Gastrocnemius medialis (tissue), 4 donors: ENCODE measurements at regions not wholly inside any gene's neighbourhood (a gene's known extent, or its start where the extent isn't known, plus 50 kb on each side); places are given as distances from the start of the nearest gene placed in this dataset.

Experiments used
- ATAC-seq, 2 donors: fragments of 150-250 bp; one replicate each; pipeline ENCODE4 v1.9.1; 2016
- DNase-seq, 2 donors: peaks; one replicate each; pipeline ENCODE4 v3.0.0-alpha.2; 2019
- H3K27ac ChIP-seq, 4 donors: fragments of 200-600 bp; sonication (generic); 1 replicate in 1 of 4; 2 replicates in 3 of 4; pipeline ENCODE4 v1.5.1; 2016 to 2018; ENCODE audit warnings: mild to moderate bottlenecking in 2 of 4, moderate library complexity in 1 of 4
- H3K27me3 ChIP-seq, 3 donors: fragments of 200-600 bp; sonication (generic) in 2 of 3; 1 replicate in 1 of 3; 2 replicates in 2 of 3; pipeline versions ENCODE4 v1.5.1 to v1.6.0; 2016 to 2019; ENCODE audit warnings: mild to moderate bottlenecking in 1 of 3, moderate library complexity in 1 of 3
- H3K36me3 ChIP-seq, 2 donors: fragments of 200-600 bp; sonication (generic) in 1 of 2; one replicate each; pipeline ENCODE4 v1.5.1; 2017 to 2018
- H3K4me1 ChIP-seq, 2 donors: fragments of 200-600 bp; sonication (generic) in 1 of 2; one replicate each; pipeline ENCODE4 v1.5.1; 2016 to 2017; ENCODE audit warnings: mild to moderate bottlenecking in 2 of 2
- H3K4me3 ChIP-seq, 4 donors: fragments of 200-600 bp; sonication (generic) in 3 of 4; 1 replicate in 1 of 4; 2 replicates in 3 of 4; pipeline ENCODE4 v1.5.1; 2016 to 2019; ENCODE audit warnings: mild to moderate bottlenecking in 2 of 4
- H3K9me3 ChIP-seq, 3 donors: fragments of 200-600 bp; sonication (generic) in 2 of 3; 1 replicate in 1 of 3; 2 replicates in 2 of 3; pipeline ENCODE4 v1.5.1; 2016 to 2019
- POLR2A ChIP-seq, 2 donors: fragments of 450-650 bp; IDR thresholded peaks; one replicate each; pipeline ENCODE4 v1.6.1; 2017; ENCODE audit warnings: antibody characterized with exemption in 2 of 2, mild to moderate bottlenecking in 2 of 2, moderate library complexity in 2 of 2
- in situ Hi-C, 4 donors: fragments of 200-750 bp; cut with MboI; loops; one replicate each; pipeline versions ENCODE4 v1.15.0 to v1.8.0; 2017; ENCODE audit warnings: low sequenced_read_pairs in 4 of 4
- intact Hi-C: fragments of 100-400 bp; cut with DNase I; formaldehyde crosslinking; loops from one replicate; pipeline ENCODE4 v1.15.1; 2023; ENCODE audit warnings: low total_unique reads
- TF ChIP-seq, protein P1 (sequence below), 5 experiments: fragments of 450-650 bp in 3 of 5; fragments of 200-600 bp in 2 of 5; sonication (generic) in 2 of 5; IDR thresholded peaks in 4 of 5; conservative IDR thresholded peaks in 1 of 5; 1 replicate in 4 of 5; 2 replicates in 1 of 5; pipeline ENCODE4 v1.5.1; 2016 to 2019; ENCODE audit warnings: antibody characterized with exemption in 5 of 5, mild to moderate bottlenecking in 3 of 5, moderate library complexity in 3 of 5

DNA sequence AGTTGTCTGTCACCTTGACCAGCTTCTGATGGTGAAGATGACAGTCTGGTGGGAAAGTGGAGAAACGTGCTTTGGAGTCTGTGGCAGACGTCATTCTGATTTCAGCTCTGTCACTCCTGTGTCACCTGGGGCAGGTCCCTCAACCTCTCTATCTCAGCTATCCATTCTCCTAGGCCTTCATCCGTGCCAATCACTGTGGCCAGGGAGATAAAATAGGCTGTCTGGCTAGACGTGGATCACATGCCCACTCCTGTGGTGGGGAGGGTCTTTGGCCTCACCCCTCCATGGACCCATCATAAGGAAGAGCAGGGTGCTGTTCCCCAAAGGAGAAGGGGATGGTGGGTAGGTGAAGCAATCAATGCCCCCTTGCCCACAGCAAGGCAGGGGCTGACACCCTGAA, 140.3 kb downstream of the ACTL8 start:
- peaks cover 3 to 14% (median 4%) of the 10 kb centered on the region in 3 donors for H3K27me3 ChIP-seq
- H3K4me1 ChIP-seq, result no peaks in the 10 kb centered on the region
- H3K4me3 ChIP-seq, result no peak overlapping the region
- H3K27ac ChIP-seq, result no peak overlapping the region
- no peak for DNase-seq
- no peak for ATAC-seq
- no peaks in the 10 kb centered on the region for H3K36me3 ChIP-seq
- TF ChIP-seq, protein P1, sequence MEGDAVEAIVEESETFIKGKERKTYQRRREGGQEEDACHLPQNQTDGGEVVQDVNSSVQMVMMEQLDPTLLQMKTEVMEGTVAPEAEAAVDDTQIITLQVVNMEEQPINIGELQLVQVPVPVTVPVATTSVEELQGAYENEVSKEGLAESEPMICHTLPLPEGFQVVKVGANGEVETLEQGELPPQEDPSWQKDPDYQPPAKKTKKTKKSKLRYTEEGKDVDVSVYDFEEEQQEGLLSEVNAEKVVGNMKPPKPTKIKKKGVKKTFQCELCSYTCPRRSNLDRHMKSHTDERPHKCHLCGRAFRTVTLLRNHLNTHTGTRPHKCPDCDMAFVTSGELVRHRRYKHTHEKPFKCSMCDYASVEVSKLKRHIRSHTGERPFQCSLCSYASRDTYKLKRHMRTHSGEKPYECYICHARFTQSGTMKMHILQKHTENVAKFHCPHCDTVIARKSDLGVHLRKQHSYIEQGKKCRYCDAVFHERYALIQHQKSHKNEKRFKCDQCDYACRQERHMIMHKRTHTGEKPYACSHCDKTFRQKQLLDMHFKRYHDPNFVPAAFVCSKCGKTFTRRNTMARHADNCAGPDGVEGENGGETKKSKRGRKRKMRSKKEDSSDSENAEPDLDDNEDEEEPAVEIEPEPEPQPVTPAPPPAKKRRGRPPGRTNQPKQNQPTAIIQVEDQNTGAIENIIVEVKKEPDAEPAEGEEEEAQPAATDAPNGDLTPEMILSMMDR (IDR thresholded peaks at IDR 0.05 in 4 of 5, conservative IDR thresholded peaks at IDR 0.05 in 1 of 5), result no peak
- TF ChIP-seq POLR2A (IDR thresholded peaks at IDR 0.05), result no peak
- intact Hi-C loops (no loop called here), in situ Hi-C loops (no loop called here)
- H3K9me3 ChIP-seq, result no peaks in the 10 kb centered on the region

DNA sequence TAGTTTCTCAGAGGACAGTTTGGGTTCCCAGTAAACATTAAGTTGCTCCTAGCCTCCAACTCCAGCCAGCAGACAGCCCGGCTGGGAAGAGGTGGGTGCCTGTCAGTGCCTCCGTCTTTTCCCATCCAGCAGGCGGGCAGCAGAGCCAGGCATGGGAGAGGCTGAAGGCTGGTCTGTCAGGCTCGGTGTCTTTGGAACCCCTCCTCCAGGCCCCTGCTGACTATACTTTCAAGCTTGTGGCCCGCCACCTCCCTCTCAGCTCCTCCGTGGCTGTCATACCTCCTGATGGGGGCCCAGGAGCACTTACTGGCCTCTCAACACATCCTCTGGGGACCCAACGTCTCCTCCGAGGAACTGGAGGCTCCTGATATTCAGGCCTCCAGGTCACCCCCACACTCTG, 140.9 kb downstream of the ACTL8 start:
- in situ Hi-C loops (no loop called here), intact Hi-C loops (no loop called here)
- TF ChIP-seq, protein P1 (IDR thresholded peaks at IDR 0.05 in 4 of 5, conservative IDR thresholded peaks at IDR 0.05 in 1 of 5), result no peak
- TF ChIP-seq POLR2A (IDR thresholded peaks at IDR 0.05), result no peak
- Histone ChIP-seq H3K36me3 (no peaks in the 10 kb centered on the region), H3K4me1 (no peaks in the 10 kb centered on the region), H3K27ac (no peak overlapping the region), H3K4me3 (no peak overlapping the region), H3K27me3 (peaks cover 3 to 10% (median 4%) of the 10 kb centered on the region in 3 donors), H3K9me3 (no peaks in the 10 kb centered on the region)
- DNase-seq, result no peak
- no peak for ATAC-seq

DNA sequence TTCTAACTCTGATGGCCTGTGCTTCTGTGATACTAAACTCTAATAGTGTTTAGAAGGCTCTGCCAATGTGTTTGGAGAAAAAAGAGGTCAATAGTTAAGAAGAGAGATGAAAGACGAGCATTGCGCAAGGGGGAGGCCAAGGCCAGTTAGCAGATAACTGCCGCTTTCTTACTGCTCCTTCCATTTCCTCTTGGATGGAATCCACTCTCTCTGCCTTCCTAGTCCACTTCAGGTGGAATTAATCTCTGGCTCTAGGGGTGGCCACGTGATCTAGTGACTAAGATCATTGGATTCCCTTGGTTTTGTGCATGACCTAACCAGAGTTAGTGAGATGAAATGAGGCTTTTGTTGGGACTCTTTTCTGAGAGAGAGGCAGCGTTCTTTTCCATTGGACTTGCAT, 148.3 kb downstream of the ACTL8 start:
- peaks cover 0 to 14% (median under 1%) of the 10 kb centered on the region in 3 donors for H3K27me3 ChIP-seq
- no peak overlapping the region for H3K27ac ChIP-seq
- in situ Hi-C loops (no loop called here), intact Hi-C loops (no loop called here)
- no peaks in the 10 kb centered on the region for H3K36me3 ChIP-seq
- no peak for ATAC-seq
- no peak for DNase-seq
- no peak for TF ChIP-seq POLR2A (IDR thresholded peaks at IDR 0.05)
- TF ChIP-seq, protein P1 (IDR thresholded peaks at IDR 0.05 in 4 of 5, conservative IDR thresholded peaks at IDR 0.05 in 1 of 5), result no peak
- H3K4me3 ChIP-seq, result no peak overlapping the region
- H3K9me3 ChIP-seq, result no peaks in the 10 kb centered on the region
- H3K4me1 ChIP-seq, result no peaks in the 10 kb centered on the region

DNA sequence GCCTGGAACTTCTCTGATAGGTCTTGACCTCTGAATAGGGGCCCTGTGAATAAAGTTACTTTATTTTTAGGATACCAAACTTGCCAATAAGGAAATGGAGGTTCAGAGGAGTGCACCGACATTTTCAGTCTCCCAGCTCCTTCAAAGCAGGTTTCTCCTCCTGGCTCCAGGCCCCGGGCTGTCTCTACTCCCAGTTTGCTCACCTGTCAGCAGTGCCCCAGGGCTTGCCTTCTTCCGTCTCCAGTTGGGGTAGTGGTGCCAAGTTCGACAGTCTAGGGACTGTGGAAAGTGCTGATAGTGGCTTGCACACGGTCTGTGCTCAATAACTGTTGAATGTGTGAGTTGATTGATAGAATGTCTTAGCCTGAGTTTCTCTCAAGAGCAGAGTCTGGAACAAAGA, 149.2 kb downstream of the ACTL8 start:
- TF ChIP-seq POLR2A (IDR thresholded peaks at IDR 0.05), result no peak
- TF ChIP-seq, protein P1 (IDR thresholded peaks at IDR 0.05 in 4 of 5, conservative IDR thresholded peaks at IDR 0.05 in 1 of 5), result no peak
- ATAC-seq, result no peak
- Histone ChIP-seq H3K4me1 (no peaks in the 10 kb centered on the region), H3K4me3 (no peak overlapping the region), H3K27ac (no peak overlapping the region), H3K36me3 (no peaks in the 10 kb centered on the region), H3K9me3 (no peaks in the 10 kb centered on the region), H3K27me3 (peaks cover 0 to 15% (median 3%) of the 10 kb centered on the region in 3 donors)
- in situ Hi-C loops, result no loop called here
- DNase-seq, result no peak
- intact Hi-C loops, result no loop called here

DNA sequence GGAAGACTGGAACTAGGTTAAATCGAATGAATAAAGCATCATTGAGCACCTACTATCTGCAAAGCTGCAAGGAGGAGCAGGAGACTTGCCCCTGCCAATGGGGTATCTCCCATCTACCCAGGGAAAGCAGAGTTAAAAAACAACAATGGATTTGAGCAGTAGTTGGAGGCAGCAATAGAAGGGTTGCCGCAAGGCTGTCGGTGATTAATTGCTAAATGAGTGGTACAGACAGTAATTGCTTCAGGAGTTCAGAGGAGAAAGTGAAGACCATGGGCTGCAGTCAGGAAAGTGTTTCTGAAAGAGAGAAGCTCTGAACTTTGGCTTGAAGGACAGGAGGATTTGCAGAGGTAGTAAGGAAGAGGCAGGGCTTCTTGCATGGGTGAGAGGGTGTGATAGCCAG, 152.9 kb downstream of the ACTL8 start:
- Histone ChIP-seq H3K4me3 (no peak overlapping the region), H3K9me3 (no peaks in the 10 kb centered on the region), H3K27me3 (peaks cover 5 to 20% (median 15%) of the 10 kb centered on the region in 3 donors), H3K27ac (no peak overlapping the region), H3K4me1 (no peaks in the 10 kb centered on the region), H3K36me3 (no peaks in the 10 kb centered on the region)
- ATAC-seq, result no peak
- no peak for DNase-seq
- intact Hi-C loops, result no loop called here
- in situ Hi-C loops, result no loop called here
- TF ChIP-seq, protein P1 (IDR thresholded peaks at IDR 0.05 in 4 of 5, conservative IDR thresholded peaks at IDR 0.05 in 1 of 5), result no peak
- TF ChIP-seq POLR2A (IDR thresholded peaks at IDR 0.05), result no peak
